Prostate gland (tissue), 2 donors: ENCODE measurements at regions not wholly inside any gene's neighbourhood (a gene's known extent, or its start where the extent isn't known, plus 50 kb on each side); places are given as distances from the start of the nearest gene placed in this dataset.

ENCODE experiments used
- DNase-seq: peaks from one replicate; pipeline ENCODE4 v3.0.0-alpha.2; 2019; ENCODE audit warnings: low spot score
- H3K27ac ChIP-seq, 2 donors: fragments of 200-600 bp; sonication (generic); 2 replicates each; pipeline ENCODE4 v1.5.1; 2017 to 2019
- H3K27me3 ChIP-seq: fragments of 200-600 bp; sonication (generic); replicated peaks from 2 replicates; pipeline ENCODE4 v1.5.1; 2019; ENCODE audit not compliant: insufficient read depth
- H3K36me3 ChIP-seq, 2 donors: fragments of 200-600 bp; sonication (generic); 1 replicate in 1 of 2; 2 replicates in 1 of 2; pipeline versions ENCODE4 v1.5.1 to v1.8.1; 2017 to 2019
- H3K4me1 ChIP-seq: fragments of 200-600 bp; sonication (generic); replicated peaks from 2 replicates; pipeline ENCODE4 v1.5.1; 2019
- H3K4me3 ChIP-seq, 2 donors: fragments of 200-600 bp; sonication (generic); 2 replicates each; pipeline ENCODE4 v1.5.1; 2017 to 2019
- H3K9me3 ChIP-seq: fragments of 200-600 bp; sonication (generic); 2 replicates; pipeline ENCODE4 v1.5.1; 2017
- CTCF ChIP-seq, 4 experiments: fragments of 200-600 bp in 2 of 4; fragments of 450-650 bp in 2 of 4; sonication (generic) in 2 of 4; IDR thresholded peaks; 1 replicate in 3 of 4; 2 replicates in 1 of 4; pipeline ENCODE4 v1.5.1; 2016 to 2019; ENCODE audit warnings: antibody characterized with exemption in 4 of 4, mild to moderate bottlenecking in 2 of 4, moderate library complexity in 2 of 4
- POLR2A ChIP-seq: fragments of 450-650 bp; IDR thresholded peaks from one replicate; pipeline ENCODE4 v1.6.1; 2016; ENCODE audit warnings: antibody characterized with exemption, mild to moderate bottlenecking
- POLR2AphosphoS5 ChIP-seq: sonication (generic); formaldehyde crosslinking; IDR thresholded peaks from one replicate; pipeline ENCODE4 v1.6.1; 2017; ENCODE audit warnings: antibody characterized with exemption
- WGBS: methylation state at CpG from one replicate; pipeline ENCODE4 v1.1.5; 2018; 5-methylcytosine and 5-hydroxymethylcytosine counted together
- intact Hi-C: fragments of 100-400 bp; cut with DNase I; formaldehyde crosslinking; loops from one replicate; pipeline ENCODE4 v1.14.2; 2022

- WGBS, result 94% methylated on average over 3 of the region's 3 CpGs
- Histone ChIP-seq H3K36me3 (no peaks in the 10 kb centered on the region), H3K27me3 (no peaks in the 10 kb centered on the region), H3K9me3 (no peaks in the 10 kb centered on the region), H3K4me3 (no peak overlapping the region), H3K4me1 (no peaks in the 10 kb centered on the region), H3K27ac (no peak overlapping the region)
- TF ChIP-seq POLR2AphosphoS5, result no peak
- TF ChIP-seq CTCF (IDR thresholded peaks at IDR 0.05), result no peak
- TF ChIP-seq POLR2A, result no peak
- intact Hi-C loops, result no loop called here
- no peak for DNase-seq
These were observed 516.1 kb downstream of the NTRK2 start for GRCh38 chr9:85185486-85186217.

GRCh38 chr9:85182383-85182782 is 512.9 kb downstream of the NTRK2 start:
- H3K27ac ChIP-seq, result no peak overlapping the region
- H3K4me3 ChIP-seq, result no peak overlapping the region
- 84% methylated on average over 4 of the region's 4 CpGs for WGBS
- H3K4me1 ChIP-seq, result no peaks in the 10 kb centered on the region
- H3K27me3 ChIP-seq, result no peaks in the 10 kb centered on the region
- DNase-seq, result no peak
- H3K9me3 ChIP-seq, result no peaks in the 10 kb centered on the region
- TF ChIP-seq POLR2A (no peak), POLR2AphosphoS5 (no peak), CTCF (IDR thresholded peaks at IDR 0.05) (no peak)
- intact Hi-C loops, result no loop called here
- no peaks in the 10 kb centered on the region for H3K36me3 ChIP-seq

- no peaks in the 10 kb centered on the region for H3K9me3 ChIP-seq
- WGBS, result 25% methylated on average over 4 of the region's 4 CpGs
- H3K36me3 ChIP-seq, result no peaks in the 10 kb centered on the region
- no peak overlapping the region for H3K4me3 ChIP-seq
- H3K27me3 ChIP-seq, result no peaks in the 10 kb centered on the region
- intact Hi-C loops, result no loop called here
- DNase-seq, result no peak
- H3K27ac ChIP-seq, result no peak overlapping the region
- no peaks in the 10 kb centered on the region for H3K4me1 ChIP-seq
- TF ChIP-seq CTCF (IDR thresholded peaks at IDR 0.05), result no peak
- TF ChIP-seq POLR2A, result no peak
- no peak for TF ChIP-seq POLR2AphosphoS5
These were observed 508.9 kb downstream of the NTRK2 start for GRCh38 chr9:85178474-85178873.

GRCh38 chr9:85173967-85174366 is 504.4 kb downstream of the NTRK2 start:
- intact Hi-C loops, result no loop called here
- no peaks in the 10 kb centered on the region for H3K4me1 ChIP-seq
- H3K36me3 ChIP-seq, result no peaks in the 10 kb centered on the region
- no peak overlapping the region for H3K4me3 ChIP-seq
- no peaks in the 10 kb centered on the region for H3K9me3 ChIP-seq
- TF ChIP-seq POLR2AphosphoS5, result no peak
- TF ChIP-seq POLR2A, result no peak
- TF ChIP-seq CTCF (IDR thresholded peaks at IDR 0.05), result no peak
- H3K27ac ChIP-seq, result no peak overlapping the region
- H3K27me3 ChIP-seq, result no peaks in the 10 kb centered on the region
- 89% methylated on average over 1 of the region's 1 CpG for WGBS
- no peak for DNase-seq
